ENCODE measurements at regions not wholly inside any gene's neighbourhood (a gene's known extent, or its start where the extent isn't known, plus 50 kb on each side); places are given as distances from the start of the nearest gene placed in this dataset.

GRCh38 chrX:3440981-3441380 lies 94.5 kb upstream of the MXRA5 start:
- TF ChIP-seq POLR2A (IDR thresholded peaks at IDR 0.05), result no peak
- no peak for TF ChIP-seq EP300 (IDR thresholded peaks at IDR 0.05)
- TF ChIP-seq CTCF (IDR thresholded peaks at IDR 0.05), result no peak
